DMS 273 (cell line): ENCODE measurements at regions not wholly inside any gene's neighbourhood (a gene's known extent, or its start where the extent isn't known, plus 50 kb on each side); places are given as distances from the start of the nearest gene placed in this dataset.
A peak's percentile ranks its signal among the peaks of the same experiment; 100 is the strongest.
"Not testable (repeated sequence)": the region's sequence is repeated elsewhere in the genome, so short reads cannot be mapped to it uniquely, and the experiment has no call there.

Source experiments
- DNase-seq: peaks from one replicate; lab custom pipeline; 2025; ENCODE audit not compliant: unreplicated experiment; lab: John Stamatoyannopoulos, UW

DNA sequence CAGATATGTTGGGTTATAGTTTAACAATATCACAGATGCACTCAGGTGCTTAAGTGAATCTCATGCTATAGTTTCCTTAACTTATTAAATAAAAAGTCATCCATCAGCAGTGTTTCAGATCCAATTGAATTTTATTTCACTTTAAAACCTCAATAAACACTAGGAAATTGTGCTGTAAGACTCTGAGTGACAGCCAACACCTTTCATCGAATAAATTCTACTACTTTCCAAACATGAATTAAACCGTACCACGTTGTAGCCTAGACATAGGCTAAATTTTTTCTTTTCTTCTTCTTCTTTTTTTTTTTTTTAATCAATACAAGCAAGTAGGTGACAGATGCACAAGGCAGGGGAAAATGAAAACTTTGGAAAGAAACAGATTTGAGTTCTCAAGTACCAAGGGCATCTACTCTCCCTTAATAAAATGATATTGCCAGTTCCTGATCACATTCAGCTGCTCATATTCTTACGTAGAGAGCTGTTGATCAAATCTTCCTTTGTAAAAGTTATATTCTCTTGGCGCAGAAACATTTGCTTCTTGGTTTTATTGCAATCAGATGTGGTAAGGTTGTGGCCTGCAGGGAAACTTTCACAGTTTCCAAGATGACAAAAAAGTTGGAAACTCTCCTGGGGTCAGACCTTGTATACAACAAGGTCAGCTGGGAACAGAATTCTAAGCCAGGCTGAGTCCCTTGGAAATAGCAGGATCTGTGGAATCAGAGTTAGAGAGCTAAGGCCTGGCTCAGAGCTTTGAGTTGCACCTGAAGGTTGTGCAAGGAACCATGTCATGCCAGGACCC lies 147.7 kb downstream of the CD47 start:
- no peak for DNase-seq

DNA sequence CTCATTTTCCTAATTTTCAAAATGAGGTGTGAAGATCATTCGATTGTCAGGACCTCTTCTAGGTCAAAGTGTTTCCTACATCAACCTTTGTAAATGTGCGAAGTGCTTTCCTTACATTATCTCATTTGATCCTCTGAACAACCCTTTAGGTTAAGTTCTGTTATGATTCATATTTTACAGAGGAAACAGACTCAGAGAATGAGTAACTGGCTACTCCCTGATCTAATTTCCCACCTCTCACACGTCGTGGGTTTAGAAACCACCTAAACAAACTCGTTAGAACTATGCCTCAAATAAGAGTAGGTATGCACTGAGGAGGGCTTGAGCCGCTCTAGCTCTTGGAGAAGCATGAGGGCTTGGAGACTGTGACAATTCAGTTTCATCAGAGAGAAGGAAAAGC lies 148.6 kb downstream of the CD47 start:
- DNase-seq = no peak

DNA sequence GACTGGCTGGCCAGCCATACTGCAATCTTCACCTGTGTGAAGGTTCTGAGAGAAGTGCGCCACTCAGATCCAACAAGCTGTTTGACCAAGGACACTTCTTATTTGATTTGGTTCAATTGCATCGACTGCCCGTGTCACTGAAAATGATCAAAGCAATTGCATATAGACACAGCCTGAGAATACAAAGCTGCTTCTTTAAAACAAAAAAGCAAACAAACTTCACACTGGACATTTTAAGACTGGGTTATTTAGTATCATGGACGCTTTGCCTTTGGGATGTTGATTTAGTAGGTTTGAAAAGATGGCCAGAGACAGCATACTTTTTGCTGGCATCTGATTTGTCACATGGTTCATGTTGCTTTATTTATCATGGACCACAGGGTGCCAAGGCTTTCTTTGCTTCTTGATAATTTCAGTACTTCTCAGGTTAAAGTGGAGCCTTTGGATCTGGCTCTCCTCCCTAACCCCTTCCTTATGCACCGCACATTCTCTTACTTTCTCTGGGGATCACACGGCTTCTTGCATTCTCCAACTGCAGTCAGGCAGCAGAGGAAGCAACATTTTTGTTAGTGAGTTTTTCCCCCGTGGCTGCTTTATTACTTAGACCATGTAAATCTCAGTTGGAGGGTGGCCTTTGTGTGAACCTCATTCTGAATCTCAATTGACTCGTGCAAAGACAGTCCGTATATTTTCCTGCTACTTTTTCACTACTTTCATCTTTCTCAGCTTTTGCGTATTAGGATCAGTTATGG lies 151.0 kb downstream of the CD47 start:
- no peak for DNase-seq

DNA sequence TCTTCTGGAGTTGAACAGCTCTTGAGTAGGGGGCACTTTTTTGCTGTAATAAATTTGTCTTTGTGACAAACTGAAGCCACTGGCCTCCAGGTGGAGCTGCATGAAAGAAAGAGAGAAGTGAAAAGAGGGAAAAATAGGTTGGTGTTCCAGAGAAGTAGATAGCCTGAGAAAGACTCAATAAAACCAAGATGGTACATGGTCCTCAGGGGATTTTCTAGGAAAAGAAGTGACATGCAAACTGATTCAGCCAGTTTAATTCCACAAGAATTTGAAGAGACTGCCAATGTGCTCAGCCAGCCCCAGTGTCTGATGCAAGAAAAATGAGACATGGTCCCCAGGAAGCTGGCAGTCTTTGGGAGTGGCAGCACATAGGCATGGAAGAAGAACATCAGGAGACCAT lies 152.7 kb downstream of the CD47 start:
- DNase-seq = peak; percentile 62

GRCh38 chr3:107934808-107935207 lies 156.0 kb downstream of the CD47 start:
- DNase-seq = no peak

DNA sequence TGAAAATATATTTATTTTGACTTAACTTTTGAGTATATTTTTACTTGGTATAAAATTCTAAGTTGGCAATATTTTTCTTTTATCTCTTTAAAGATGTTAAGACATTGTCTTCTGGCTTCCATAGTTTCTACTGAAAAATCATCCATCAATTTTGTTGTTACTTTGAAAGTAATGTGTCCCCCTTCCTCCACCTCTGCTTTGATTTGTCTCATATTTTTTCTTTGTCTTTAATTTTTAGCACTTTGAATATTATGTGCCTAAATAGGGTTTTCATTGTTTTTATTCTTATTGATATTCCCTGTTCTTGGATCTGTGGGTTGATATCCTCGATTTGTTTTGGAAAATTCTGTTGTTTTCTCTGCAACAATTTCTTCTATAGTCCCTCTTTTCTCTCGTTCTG lies 157.4 kb downstream of the CD47 start:
- DNase-seq = no peak

DNA sequence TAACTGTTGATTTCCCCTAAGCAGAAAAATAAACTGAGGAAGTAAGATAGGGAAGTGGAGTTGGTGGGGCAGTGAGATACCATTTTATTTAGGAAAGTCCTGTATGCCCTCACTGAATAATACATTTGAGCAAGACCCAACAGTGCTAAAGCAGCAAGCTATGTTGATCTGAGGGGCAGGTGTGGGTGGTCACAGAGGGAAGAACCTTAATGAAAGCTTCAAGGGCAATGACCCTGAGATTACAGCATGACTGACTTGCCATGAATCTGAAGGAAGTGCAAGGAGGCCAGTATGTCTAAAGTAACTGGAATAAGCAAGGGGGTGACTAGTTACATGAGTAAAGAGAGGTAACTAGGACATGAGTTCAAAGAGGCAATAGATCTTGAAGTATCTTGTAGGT lies 159.5 kb downstream of the CD47 start:
- DNase-seq = no peak

GRCh38 chr3:107929088-107929487 lies 161.7 kb downstream of the CD47 start:
- no peak for DNase-seq

DNA sequence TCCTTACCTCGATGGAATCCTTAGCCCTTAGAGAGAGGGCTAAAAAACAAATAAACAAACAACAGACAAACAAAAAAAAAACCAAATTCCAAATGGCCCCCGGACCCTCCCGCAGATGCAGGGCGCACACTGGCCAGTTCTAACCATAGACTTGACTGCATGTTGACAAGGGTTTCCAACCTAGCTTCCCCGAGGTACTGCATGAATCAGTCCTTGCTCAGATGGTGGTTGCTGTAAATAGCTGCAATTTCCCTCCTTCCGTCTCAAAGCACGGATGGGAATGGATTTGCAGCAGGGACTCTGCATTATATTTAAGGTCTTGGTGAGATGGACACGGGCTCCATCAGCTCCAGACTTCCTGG lies 162.8 kb downstream of the CD47 start:
- peak; percentile 69 for DNase-seq

DNA sequence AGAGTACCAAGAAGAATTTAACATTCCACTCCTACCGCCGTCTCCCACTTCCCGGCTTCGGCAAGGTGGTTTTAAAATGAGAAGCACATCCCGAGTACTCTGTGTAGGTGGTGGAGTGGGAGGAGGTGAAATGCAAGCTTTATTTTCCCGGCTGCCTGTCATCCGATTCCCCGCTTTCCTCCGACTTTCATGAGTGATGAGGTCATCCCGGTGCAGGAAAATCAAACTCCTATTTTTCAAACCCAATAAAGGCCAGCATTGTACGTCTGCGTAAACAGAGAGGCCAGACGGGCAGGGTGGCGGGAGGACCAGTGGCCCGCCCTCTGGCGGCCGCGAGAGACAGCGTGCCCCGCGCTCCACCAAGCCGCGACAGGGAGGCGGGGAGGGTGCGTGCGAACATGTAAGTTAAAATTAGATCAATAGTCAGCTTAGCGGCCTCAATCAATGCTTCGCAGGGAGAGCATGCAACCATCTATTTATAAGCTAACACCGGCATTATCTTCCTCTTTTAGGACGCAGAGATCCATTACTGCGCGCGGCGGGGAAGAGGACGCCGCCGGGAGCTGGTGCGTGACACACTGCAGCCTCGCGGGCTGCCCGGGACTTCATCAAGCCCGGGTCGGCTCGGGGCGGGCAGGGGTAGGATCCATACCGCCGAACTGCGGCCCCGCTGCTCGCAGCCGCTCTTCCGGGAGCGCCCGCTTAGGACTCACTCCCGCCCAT lies 163.3 kb downstream of the CD47 start:
- peak; percentile 90 for DNase-seq

DNA sequence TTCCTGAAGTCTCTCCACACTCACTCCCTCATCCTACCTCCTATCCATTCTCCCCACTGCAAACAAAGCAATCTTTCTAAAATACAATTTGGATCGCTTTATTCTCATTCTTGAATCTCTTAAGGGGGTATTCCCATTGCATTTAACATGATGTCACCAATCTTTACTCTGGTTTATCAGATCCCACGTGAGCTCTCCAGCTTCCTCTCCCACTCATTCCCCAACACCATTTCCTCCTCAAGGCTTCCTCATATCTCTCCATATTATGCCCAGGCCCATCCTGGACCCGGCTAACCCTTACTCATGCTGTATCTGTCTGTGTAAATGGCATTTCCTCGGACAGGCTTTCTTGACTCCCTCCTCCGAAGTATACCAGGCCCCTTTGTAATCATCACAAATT lies 165.0 kb downstream of the CD47 start:
- DNase-seq = no peak

GRCh38 chr3:107921038-107921437 lies 169.8 kb downstream of the CD47 start:
- no peak for DNase-seq

DNA sequence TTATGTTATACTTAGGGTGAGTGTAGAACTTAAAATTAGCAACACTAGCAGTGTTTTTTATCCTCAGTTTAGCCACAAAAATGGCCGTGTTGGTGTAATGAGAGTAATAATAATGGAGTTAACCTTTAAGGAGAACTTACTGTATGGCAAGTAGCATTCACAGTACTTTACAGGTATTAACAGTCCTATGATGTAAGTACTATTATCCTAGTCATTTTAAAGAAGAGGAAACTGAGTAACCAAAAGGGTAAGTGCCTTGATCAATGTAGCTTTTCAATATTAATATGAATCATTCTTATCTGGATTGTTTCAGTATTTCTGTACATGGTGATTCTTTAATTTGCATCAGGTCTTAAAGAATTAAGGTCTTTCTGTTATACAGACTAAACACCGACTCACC lies 170.3 kb downstream of the CD47 start:
- DNase-seq = no peak

DNA sequence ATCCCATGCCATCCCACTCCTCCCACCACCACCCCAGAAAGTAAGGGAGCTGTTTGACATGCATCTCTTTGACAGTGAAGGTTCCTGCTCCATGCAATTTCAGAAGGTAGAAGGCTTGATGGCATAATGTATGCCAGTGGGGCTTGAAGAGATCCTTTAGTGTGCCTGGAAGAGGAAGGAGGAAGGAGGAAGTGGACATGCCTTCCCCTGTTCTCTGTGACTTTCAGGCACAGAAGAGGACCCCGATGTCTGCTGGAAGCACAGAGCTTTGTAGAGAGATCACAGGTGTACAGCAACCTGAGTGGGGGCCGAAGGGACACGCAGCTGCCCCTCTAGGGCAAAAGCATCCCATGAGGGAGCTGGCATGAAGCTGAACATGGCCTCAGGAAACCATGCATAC lies 171.6 kb downstream of the CD47 start:
- no peak for DNase-seq

DNA sequence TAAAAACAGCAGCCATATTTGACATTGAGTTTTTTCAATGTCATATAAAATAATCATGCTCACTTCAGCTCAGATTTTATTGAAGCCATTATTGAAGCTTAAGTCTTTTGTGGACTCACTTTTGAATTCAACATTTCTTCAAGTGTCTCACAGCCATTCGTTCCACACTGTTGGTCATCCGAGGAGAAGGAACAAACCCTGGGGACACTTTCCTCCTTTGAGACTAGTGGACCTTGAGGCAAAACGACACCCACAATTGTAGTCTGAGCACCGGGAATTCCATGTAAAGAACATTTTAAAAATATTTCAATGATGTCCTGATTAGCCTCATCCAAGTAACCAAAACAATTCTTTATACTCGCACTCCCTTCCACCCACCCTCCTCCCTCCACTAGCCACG lies 174.7 kb downstream of the CD47 start:
- DNase-seq = no peak

- no peak for DNase-seq
These were observed 175.1 kb downstream of the CD47 start for GRCh38 chr3:107915706-107916105.

GRCh38 chr3:107913701-107914100 lies 177.1 kb downstream of the CD47 start:
- DNase-seq = no peak

DNA sequence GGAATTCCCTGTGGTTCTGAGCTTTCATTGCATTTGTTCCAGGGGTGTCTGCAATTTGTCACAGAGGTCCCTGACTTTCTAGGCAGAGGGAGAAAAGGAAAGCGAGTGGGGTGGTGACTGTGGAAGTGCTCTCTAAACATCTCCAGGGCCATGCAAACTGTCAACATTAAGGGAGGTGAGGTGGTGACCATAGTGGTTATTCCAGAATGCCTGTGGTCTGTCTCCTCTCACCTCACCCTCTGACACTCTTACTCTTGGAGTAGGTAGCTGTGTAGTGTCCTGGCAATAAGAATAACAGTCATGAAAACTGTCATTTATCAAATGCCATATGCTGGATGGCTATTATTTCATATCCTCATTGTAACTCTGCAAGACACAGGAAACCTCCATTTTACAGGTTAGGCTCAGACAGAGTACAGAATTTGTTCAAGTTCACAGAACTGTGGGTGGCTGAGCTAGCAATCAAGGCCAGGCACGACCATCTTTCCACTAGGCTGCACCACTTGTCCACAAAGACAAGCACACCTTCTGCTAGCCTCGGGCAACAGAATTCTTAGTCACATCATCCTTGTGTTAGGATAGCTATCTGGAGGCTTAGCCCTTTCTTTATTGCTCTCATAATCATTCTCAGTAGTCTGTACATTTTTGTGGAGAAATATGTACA lies 179.4 kb downstream of the CD47 start:
- DNase-seq = no peak

DNA sequence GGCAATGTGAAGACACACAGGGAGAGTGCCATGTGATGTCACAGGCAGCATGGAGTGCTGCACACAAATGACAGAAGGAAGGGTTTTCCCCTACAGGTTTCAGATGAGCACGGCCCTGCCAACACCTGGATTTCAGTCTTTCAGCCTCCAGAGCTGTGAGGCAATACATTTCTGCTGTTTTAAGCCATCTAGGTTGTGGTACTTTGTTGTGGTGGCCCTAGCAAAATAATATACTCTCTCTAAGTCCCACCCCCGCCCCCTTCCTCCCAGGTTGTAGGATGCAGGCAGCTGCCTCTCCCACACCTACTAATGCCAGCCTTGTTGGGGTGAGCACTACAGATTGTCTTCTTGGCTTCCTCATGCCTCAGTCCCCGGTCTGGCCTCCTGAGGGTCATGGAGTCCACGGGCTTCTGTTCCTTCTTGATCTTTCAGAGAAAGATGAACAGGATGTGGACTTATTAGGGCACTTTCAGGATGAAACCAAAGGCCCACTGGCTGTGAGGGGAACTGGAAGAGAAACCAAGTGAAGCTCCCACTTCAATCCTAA lies 180.0 kb downstream of the CD47 start:
- DNase-seq = no peak

GRCh38 chr3:107909583-107909982 lies 181.2 kb downstream of the CD47 start:
- DNase-seq = not testable (repeated sequence)

DNA sequence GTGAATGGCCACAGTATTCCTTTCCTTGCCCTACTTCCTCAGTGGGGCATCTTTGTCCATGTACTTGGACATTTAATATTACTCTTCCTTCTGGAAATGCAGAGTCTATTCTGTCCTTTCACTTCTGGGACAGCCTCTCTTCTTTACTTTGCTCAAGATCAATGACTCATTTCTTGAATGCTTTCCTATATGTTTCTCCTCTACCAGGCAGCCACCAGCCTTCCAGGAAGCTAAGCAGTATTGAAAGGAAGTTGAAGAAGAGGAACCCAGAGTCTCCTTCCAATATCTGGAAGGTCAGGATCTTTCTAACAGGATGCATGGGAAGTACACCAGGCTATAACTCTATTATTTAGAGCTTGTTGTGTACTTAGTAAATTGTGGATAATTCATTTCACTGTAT lies 182.8 kb downstream of the CD47 start:
- no peak for DNase-seq
